GM12878 (cell line): ENCODE measurements at regions not wholly inside any gene's neighbourhood (a gene's known extent, or its start where the extent isn't known, plus 50 kb on each side); places are given as distances from the start of the nearest gene placed in this dataset.

Experiments used
- CBFB ChIP-seq: IDR thresholded peaks from 2 replicates; pipeline ENCODE4 v1.6.1; 2016; ENCODE audit warnings: antibody characterized with exemption, low read depth
- CBX5 ChIP-seq: sonication (generic); IDR thresholded peaks from 2 replicates; pipeline ENCODE4 v1.6.1; 2016; ENCODE audit warnings: low read depth, moderate library complexity, mild to moderate bottlenecking, inconsistent platforms
- EP300 ChIP-seq, 2 experiments: fragments of 150-350 bp in 1 of 2; IDR thresholded peaks; 2 replicates each; pipeline ENCODE4 v1.6.1; 2011 to 2012; ENCODE audit warnings: low read depth in 2 of 2, low read length in 2 of 2, borderline replicate concordance in 1 of 2, improper control_type of control experiment in 1 of 2, inconsistent platforms in 1 of 2; ENCODE audit not compliant: control insufficient read depth in 1 of 2
- EZH2 ChIP-seq: IDR thresholded peaks from 2 replicates; pipeline ENCODE4 v1.6.1; 2012; ENCODE audit warnings: low read depth, mild to moderate bottlenecking, control low read depth, inconsistent platforms, low read length, borderline replicate concordance; ENCODE audit not compliant: control insufficient read depth
- JUND ChIP-seq: IDR thresholded peaks from 2 replicates; pipeline ENCODE4 v1.6.1; 2012; ENCODE audit warnings: low read depth, mild to moderate bottlenecking, low read length, improper control_type of control experiment, moderate library complexity
- NFYB ChIP-seq: IDR thresholded peaks from 2 replicates; pipeline ENCODE4 v1.6.1; 2011; ENCODE audit warnings: low read depth, mild to moderate bottlenecking, low read length, improper control_type of control experiment, moderate library complexity; ENCODE audit not compliant: insufficient read depth
- NR2C1 ChIP-seq: fragments of 450-650 bp; IDR thresholded peaks from 2 replicates; pipeline ENCODE4 v1.6.1; 2017; ENCODE audit warnings: antibody characterized with exemption, mild to moderate bottlenecking, moderate library complexity
- SREBF2 ChIP-seq: IDR thresholded peaks from 2 replicates; pipeline ENCODE4 v1.6.1; 2012; ENCODE audit warnings: mild to moderate bottlenecking, low read length
- SRF ChIP-seq, 2 experiments: IDR thresholded peaks; 2 replicates each; pipeline ENCODE4 v1.6.1; 2011; ENCODE audit warnings: low read depth in 2 of 2, low read length in 2 of 2, mild to moderate bottlenecking in 1 of 2, moderate library complexity in 1 of 2
- TCF12 ChIP-seq: IDR thresholded peaks from 2 replicates; pipeline ENCODE4 v1.6.1; 2011; ENCODE audit warnings: low read depth, mild to moderate bottlenecking, low read length
- TF ChIP-seq, protein P1 (sequence below): IDR thresholded peaks from 2 replicates; pipeline ENCODE4 v1.6.1; 2011; ENCODE audit warnings: borderline replicate concordance, low read depth, mild to moderate bottlenecking, moderate library complexity, mixed read lengths, low read length; ENCODE audit not compliant: insufficient read depth; ENCODE audit errors: extremely low read length
- TF ChIP-seq, protein P2 (sequence below): IDR thresholded peaks from 2 replicates; pipeline ENCODE4 v1.6.1; 2012; ENCODE audit warnings: low read depth, low read length, improper control_type of control experiment

DNA sequence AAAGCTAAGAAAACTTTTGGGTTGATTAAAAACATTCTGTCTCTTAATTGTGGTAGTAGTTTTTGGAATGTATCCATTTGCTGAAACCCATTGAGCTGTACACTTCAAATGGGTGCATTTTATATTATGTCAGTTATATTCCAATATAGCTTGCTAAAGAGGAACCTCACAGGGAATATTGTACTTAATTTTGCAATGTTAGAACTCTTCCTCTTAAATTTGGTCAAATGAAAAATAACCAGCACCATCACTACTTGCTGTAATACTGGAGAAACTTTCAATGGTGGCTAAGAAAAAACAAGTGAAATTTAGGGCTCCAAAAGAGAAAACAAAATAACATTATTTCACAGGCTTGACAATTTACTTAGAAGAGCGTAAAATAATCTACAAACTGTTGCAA is 651.5 kb downstream of the MAFB start:
- no peak for TF ChIP-seq NR2C1
- TF ChIP-seq EP300 (IDR thresholded peaks at IDR 0.05; ENCODE audit: borderline replicate concordance in 1 of 2, control insufficient read depth in 1 of 2, low read depth in 2 of 2, low read length in 2 of 2), result no peak
- TF ChIP-seq, protein P1, sequence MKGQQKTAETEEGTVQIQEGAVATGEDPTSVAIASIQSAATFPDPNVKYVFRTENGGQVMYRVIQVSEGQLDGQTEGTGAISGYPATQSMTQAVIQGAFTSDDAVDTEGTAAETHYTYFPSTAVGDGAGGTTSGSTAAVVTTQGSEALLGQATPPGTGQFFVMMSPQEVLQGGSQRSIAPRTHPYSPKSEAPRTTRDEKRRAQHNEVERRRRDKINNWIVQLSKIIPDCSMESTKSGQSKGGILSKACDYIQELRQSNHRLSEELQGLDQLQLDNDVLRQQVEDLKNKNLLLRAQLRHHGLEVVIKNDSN, result no peak
- no peak for TF ChIP-seq CBFB
- no peak for TF ChIP-seq SREBF2
- TF ChIP-seq, protein P2, sequence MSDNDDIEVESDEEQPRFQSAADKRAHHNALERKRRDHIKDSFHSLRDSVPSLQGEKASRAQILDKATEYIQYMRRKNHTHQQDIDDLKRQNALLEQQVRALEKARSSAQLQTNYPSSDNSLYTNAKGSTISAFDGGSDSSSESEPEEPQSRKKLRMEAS, result no peak
- TF ChIP-seq SRF (IDR thresholded peaks at IDR 0.05; ENCODE audit: low read depth in 2 of 2, low read length in 2 of 2), result no peak
- TF ChIP-seq NFYB, result no peak
- no peak for TF ChIP-seq CBX5
- no peak for TF ChIP-seq JUND
- no peak for TF ChIP-seq EZH2
- no peak for TF ChIP-seq TCF12
